PC-3 (cell line): ENCODE measurements at regions not wholly inside any gene's neighbourhood (a gene's known extent, or its start where the extent isn't known, plus 50 kb on each side); places are given as distances from the start of the nearest gene placed in this dataset.

Experiments used
- ATAC-seq: fragments of 200-7000 bp; cut with Tn5 transposase; 2 replicates; pipeline ENCODE4 v1.9.1; 2020; ENCODE audit warnings: mild to moderate bottlenecking, moderate library complexity
- BruUV-seq: library from RNA; stranded (reverse); fragments of 400-500 nt; replicated peaks from 2 replicates; lab custom pipeline; 2021; lab: Mats Ljungman, UMichigan
- CTCF ChIA-PET: fragments of 300-600 bp; sonication (Branson Sonifier 250); formaldehyde crosslinking; loops from one replicate; lab custom pipeline; 2022; ENCODE audit warnings: antibody characterized with exemption; lab: Charles Lee
- POLR2A ChIA-PET: fragments of 300-600 bp; sonication (Branson Sonifier 250); formaldehyde crosslinking; loops from one replicate; lab custom pipeline; 2022; ENCODE audit warnings: antibody characterized with exemption; ENCODE audit not compliant: unreplicated experiment; lab: Charles Lee
- DNase-seq: peaks from one replicate; pipeline ENCODE4 v3.0.0-alpha.2; 2015
- H2AFZ ChIP-seq: fragments of 300-600 bp; sonication (generic); 2 replicates; pipeline ENCODE4 v1.6.0; 2016; ENCODE audit warnings: antibody characterized with exemption, low read length
- H3F3A ChIP-seq: fragments of 300-600 bp; sonication (generic); one replicate; pipeline ENCODE4 v1.6.0; 2017; ENCODE audit warnings: antibody characterized with exemption, low read length, control low read depth, mild to moderate bottlenecking; ENCODE audit not compliant: unreplicated experiment
- H3K27ac ChIP-seq: fragments of 300-600 bp; sonication (generic); 2 replicates; pipeline ENCODE4 v1.5.1; 2016; ENCODE audit warnings: mild to moderate bottlenecking, low read length
- H3K27me3 ChIP-seq: fragments of 300-600 bp; sonication (generic); 2 replicates; pipeline ENCODE4 v1.6.1; 2016; ENCODE audit warnings: low read length, mixed read lengths
- H3K36me3 ChIP-seq: fragments of 300-600 bp; sonication (generic); 2 replicates; pipeline ENCODE4 v1.6.1; 2016; ENCODE audit warnings: low read depth, mixed run types, low read length, mixed read lengths
- H3K4me1 ChIP-seq: fragments of 300-600 bp; sonication (generic); 2 replicates; pipeline ENCODE4 v1.5.1; 2016; ENCODE audit warnings: low read length; ENCODE audit not compliant: insufficient read depth
- H3K4me2 ChIP-seq: fragments of 300-600 bp; sonication (generic); 2 replicates; pipeline ENCODE4 v1.6.0; 2016; ENCODE audit warnings: low read length
- H3K4me3 ChIP-seq: fragments of 300-600 bp; sonication (generic); 2 replicates; pipeline ENCODE4 v1.5.1; 2016; ENCODE audit warnings: mild to moderate bottlenecking, low read length, mixed read lengths
- H3K79me2 ChIP-seq: fragments of 300-600 bp; sonication (generic); 2 replicates; pipeline ENCODE4 v1.6.1; 2017; ENCODE audit warnings: low read length, mixed read lengths
- H3K9ac ChIP-seq: fragments of 300-600 bp; sonication (generic); 2 replicates; pipeline ENCODE4 v1.6.0; 2016; ENCODE audit warnings: mild to moderate bottlenecking, low read length
- H3K9me2 ChIP-seq: fragments of 300-600 bp; sonication (generic); replicated peaks from 2 replicates; pipeline ENCODE4 v1.6.1; 2016; ENCODE audit warnings: mixed run types, low read length, mixed read lengths
- H3K9me3 ChIP-seq: fragments of 300-600 bp; sonication (generic); 2 replicates; pipeline ENCODE4 v1.6.1; 2016; ENCODE audit warnings: low read length, mixed read lengths
- H4K20me1 ChIP-seq: fragments of 300-600 bp; sonication (generic); 2 replicates; pipeline ENCODE4 v1.6.1; 2016; ENCODE audit warnings: low read length, mixed read lengths
- EZH2 ChIP-seq: fragments of 300-600 bp; sonication (generic); IDR thresholded peaks from one replicate; pipeline ENCODE4 v1.6.1; 2017; ENCODE audit warnings: antibody characterized with exemption, mild to moderate bottlenecking, low read length; ENCODE audit not compliant: unreplicated experiment
- EZH2phosphoT487 ChIP-seq: fragments of 300-600 bp; sonication (generic); IDR thresholded peaks from 2 replicates; pipeline ENCODE4 v1.6.1; 2018; ENCODE audit warnings: mild to moderate bottlenecking, antibody characterized with exemption, low read length, borderline replicate concordance
- intact Hi-C: fragments of 100-400 bp; cut with micrococcal nuclease; formaldehyde crosslinking; loops from 2 replicates; pipeline ENCODE4 v1.9.0; 2023
- TF ChIP-seq, protein P1 (sequence below): fragments of 300-600 bp; sonication (generic); conservative IDR thresholded peaks from 2 replicates; pipeline ENCODE4 v1.5.1; 2017; ENCODE audit warnings: antibody characterized with exemption, low read depth, mild to moderate bottlenecking, low read length

DNA sequence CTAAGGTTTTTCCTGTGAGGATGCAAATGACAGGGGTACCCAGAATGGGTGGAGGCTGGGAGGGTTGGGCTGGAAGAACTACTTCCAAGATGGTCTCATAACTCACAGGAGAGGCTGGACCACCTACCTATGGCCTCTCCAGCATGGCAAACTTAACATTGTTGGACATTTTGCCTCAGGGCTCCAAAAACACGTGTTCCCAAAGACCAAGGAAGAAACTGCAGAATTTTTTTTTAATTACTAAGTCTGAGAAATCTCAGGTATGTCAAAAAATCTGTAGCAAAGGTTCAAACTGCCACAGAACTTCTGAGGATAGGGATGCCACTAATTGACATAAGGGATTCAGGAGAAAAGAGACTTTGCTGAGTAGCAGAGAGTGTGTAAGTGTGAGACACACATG, 270.8 kb downstream of the NNT start:
- Histone ChIP-seq H3K27ac (no peak overlapping the region), H3K36me3 (no peaks in the 10 kb centered on the region), H3F3A (no peaks in the 10 kb centered on the region), H3K4me3 (no peak overlapping the region), H3K9ac (no peak overlapping the region), H3K4me2 (no peak overlapping the region), H4K20me1 (no peaks in the 10 kb centered on the region), H3K79me2 (no peaks in the 10 kb centered on the region), H3K9me3 (no peaks in the 10 kb centered on the region), H2AFZ (no peak overlapping the region), H3K27me3 (peaks cover 15% of the 10 kb centered on the region), H3K9me2 (no peaks in the 10 kb centered on the region), H3K4me1 (no peaks in the 10 kb centered on the region)
- intact Hi-C loops, result no loop called here
- TF ChIP-seq, protein P1, sequence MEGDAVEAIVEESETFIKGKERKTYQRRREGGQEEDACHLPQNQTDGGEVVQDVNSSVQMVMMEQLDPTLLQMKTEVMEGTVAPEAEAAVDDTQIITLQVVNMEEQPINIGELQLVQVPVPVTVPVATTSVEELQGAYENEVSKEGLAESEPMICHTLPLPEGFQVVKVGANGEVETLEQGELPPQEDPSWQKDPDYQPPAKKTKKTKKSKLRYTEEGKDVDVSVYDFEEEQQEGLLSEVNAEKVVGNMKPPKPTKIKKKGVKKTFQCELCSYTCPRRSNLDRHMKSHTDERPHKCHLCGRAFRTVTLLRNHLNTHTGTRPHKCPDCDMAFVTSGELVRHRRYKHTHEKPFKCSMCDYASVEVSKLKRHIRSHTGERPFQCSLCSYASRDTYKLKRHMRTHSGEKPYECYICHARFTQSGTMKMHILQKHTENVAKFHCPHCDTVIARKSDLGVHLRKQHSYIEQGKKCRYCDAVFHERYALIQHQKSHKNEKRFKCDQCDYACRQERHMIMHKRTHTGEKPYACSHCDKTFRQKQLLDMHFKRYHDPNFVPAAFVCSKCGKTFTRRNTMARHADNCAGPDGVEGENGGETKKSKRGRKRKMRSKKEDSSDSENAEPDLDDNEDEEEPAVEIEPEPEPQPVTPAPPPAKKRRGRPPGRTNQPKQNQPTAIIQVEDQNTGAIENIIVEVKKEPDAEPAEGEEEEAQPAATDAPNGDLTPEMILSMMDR, result no peak
- DNase-seq (no peak), ATAC-seq (no peak)
- ChIA-PET POLR2A (no interaction called here), CTCF (no interaction called here)
- BruUV-seq, result no TSS peak

- Histone ChIP-seq H3K9me3 (peaks cover 4% of the 10 kb centered on the region; the same call in 1 of the 2 replicates), H3K79me2 (no peaks in the 10 kb centered on the region), H4K20me1 (no peaks in the 10 kb centered on the region), H3K27ac (no peak overlapping the region), H3K27me3 (peaks cover 14% of the 10 kb centered on the region), H3K36me3 (no peaks in the 10 kb centered on the region), H3K9me2 (no peaks in the 10 kb centered on the region), H3K4me1 (no peaks in the 10 kb centered on the region), H3K4me3 (no peak overlapping the region), H3K4me2 (no peak overlapping the region), H3F3A (no peaks in the 10 kb centered on the region), H3K9ac (no peak overlapping the region), H2AFZ (no peak overlapping the region)
- intact Hi-C loops, result no loop called here
- POLR2A ChIA-PET, result no interaction called here
- CTCF ChIA-PET, result no interaction called here
- ATAC-seq, result no peak
- DNase-seq, result no peak
- TF ChIP-seq, protein P1, result no peak
- no peak for TF ChIP-seq EZH2
- BruUV-seq, result no TSS peak
Observed at GRCh38 chr5:43859309-43859708, 256.3 kb downstream of the NNT start.

- H3K9ac ChIP-seq, result no peak overlapping the region
- CTCF ChIA-PET, result no interaction called here
- H3K27me3 ChIP-seq, result peaks cover 46% of the 10 kb centered on the region
- H4K20me1 ChIP-seq, result no peaks in the 10 kb centered on the region
- H3K9me2 ChIP-seq, result no peaks in the 10 kb centered on the region
- ATAC-seq (no peak), DNase-seq (no peak)
- H3K79me2 ChIP-seq, result no peaks in the 10 kb centered on the region
- H3K36me3 ChIP-seq, result no peaks in the 10 kb centered on the region
- no TSS peak for BruUV-seq
- H2AFZ ChIP-seq, result no peak overlapping the region
- peaks cover 4% of the 10 kb centered on the region; the same call in 1 of the 2 replicates for H3K9me3 ChIP-seq
- no peak overlapping the region for H3K4me3 ChIP-seq
- TF ChIP-seq, protein P1, result no peak
- TF ChIP-seq EZH2, result no peak
- no peak for TF ChIP-seq EZH2phosphoT487
- intact Hi-C loops, result no loop called here
- H3K27ac ChIP-seq, result no peak overlapping the region
- no peaks in the 10 kb centered on the region for H3K4me1 ChIP-seq
- no peak overlapping the region for H3K4me2 ChIP-seq
- no peaks in the 10 kb centered on the region for H3F3A ChIP-seq
- POLR2A ChIA-PET, result no interaction called here
Observed at GRCh38 chr5:43855452-43855851, 252.5 kb downstream of the NNT start.
